ENCODE measurements at regions not wholly inside any gene's neighbourhood (a gene's known extent, or its start where the extent isn't known, plus 50 kb on each side); places are given as distances from the start of the nearest gene placed in this dataset.

DNA sequence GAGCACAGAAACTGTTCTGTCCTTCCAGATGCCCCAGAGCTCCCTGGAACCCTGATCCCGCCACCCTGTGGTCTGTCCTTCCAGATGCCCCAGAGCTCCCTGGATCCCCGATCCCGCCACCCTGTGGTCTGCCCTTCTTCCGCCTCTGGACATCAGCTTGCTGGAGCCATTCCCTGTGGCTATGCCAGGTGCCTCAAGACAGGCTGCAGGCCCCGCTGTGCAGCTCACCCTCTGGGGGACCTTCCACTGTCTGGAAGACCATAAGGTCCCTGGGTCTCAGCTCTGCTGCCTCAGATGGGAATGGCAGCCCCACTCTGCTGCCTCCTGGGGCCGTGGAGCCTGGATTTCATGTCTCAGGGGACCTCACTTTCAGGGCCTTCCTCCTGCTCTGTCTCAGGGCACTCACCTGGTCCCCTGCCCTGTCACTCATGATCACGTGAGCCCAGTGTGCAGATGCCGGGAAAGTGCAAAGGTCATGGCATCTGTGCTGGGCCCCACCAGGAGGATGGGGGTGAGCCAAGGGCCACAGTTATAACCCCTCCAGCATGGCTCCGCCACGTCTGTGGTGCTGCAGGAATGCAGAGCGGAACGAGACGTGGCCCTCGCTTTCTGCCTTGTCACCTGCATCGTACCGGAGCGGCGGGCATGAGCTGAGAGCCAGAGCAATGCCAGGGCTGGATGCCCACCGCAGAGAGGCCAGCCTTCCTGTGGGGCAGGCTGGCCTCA is 1520.7 kb downstream of the BRD1 start:
- Histone ChIP-seq H3K9ac (ENCODE audit: low read depth in 1 of 2, low read length in 2 of 2) (no peak overlapping the region), H3K4me1 (ENCODE audit: control insufficient read depth in 2 of 2, insufficient read depth in 2 of 2, low read length in 2 of 2) (no peaks in the 10 kb centered on the region), H3K9me3 (ENCODE audit: control insufficient read depth in 2 of 2, low read length in 2 of 2) (no peaks in the 10 kb centered on the region), H3K27ac (ENCODE audit: low read depth in 2 of 2, low read length in 2 of 2) (no peak overlapping the region), H3K4me3 (ENCODE audit: low read length in 2 of 2) (no peak overlapping the region), H3K27me3 (ENCODE audit: control insufficient read depth in 2 of 2, insufficient read depth in 2 of 2, low read length in 2 of 2) (no peaks in the 10 kb centered on the region), H3K36me3 (ENCODE audit: control insufficient read depth in 2 of 2, insufficient read depth in 2 of 2, low read length in 2 of 2) (no peaks in the 10 kb centered on the region)

DNA sequence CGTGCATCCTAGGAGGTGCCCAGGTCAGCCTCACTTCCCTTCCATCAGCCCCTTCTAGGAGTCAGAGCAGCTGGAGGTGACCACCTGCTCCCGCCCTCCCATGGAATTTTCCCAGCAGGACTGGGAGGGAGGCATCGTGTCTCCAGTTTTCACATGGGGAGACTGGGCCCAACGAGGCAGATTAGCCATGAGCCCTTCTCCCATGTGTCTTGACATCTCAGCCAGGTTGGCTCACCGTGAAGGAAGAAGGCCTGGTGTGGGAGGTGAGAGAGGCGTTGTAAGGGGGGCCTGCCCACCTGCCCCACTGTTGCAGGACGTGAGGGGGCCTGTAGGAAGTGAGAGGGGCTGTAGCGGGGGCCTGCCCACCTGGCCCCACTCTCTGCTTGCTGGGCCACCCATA is 1521.4 kb downstream of the BRD1 start:
- Histone ChIP-seq H3K27me3 (ENCODE audit: control insufficient read depth in 2 of 2, insufficient read depth in 2 of 2, low read length in 2 of 2) (no peaks in the 10 kb centered on the region), H3K4me3 (ENCODE audit: low read length in 2 of 2) (no peak overlapping the region), H3K36me3 (ENCODE audit: control insufficient read depth in 2 of 2, insufficient read depth in 2 of 2, low read length in 2 of 2) (no peaks in the 10 kb centered on the region), H3K9me3 (ENCODE audit: control insufficient read depth in 2 of 2, low read length in 2 of 2) (no peaks in the 10 kb centered on the region), H3K9ac (ENCODE audit: low read depth in 1 of 2, low read length in 2 of 2) (no peak overlapping the region), H3K4me1 (ENCODE audit: control insufficient read depth in 2 of 2, insufficient read depth in 2 of 2, low read length in 2 of 2) (no peaks in the 10 kb centered on the region), H3K27ac (ENCODE audit: low read depth in 2 of 2, low read length in 2 of 2) (no peak overlapping the region)

- Histone ChIP-seq H3K4me3 (ENCODE audit: low read length in 2 of 2) (no peak overlapping the region), H3K27me3 (ENCODE audit: control insufficient read depth in 2 of 2, insufficient read depth in 2 of 2, low read length in 2 of 2) (no peaks in the 10 kb centered on the region), H3K4me1 (ENCODE audit: control insufficient read depth in 2 of 2, insufficient read depth in 2 of 2, low read length in 2 of 2) (no peaks in the 10 kb centered on the region), H3K27ac (ENCODE audit: low read depth in 2 of 2, low read length in 2 of 2) (no peak overlapping the region), H3K9ac (ENCODE audit: low read depth in 1 of 2, low read length in 2 of 2) (no peak overlapping the region), H3K36me3 (ENCODE audit: control insufficient read depth in 2 of 2, insufficient read depth in 2 of 2, low read length in 2 of 2) (no peaks in the 10 kb centered on the region), H3K9me3 (ENCODE audit: control insufficient read depth in 2 of 2, low read length in 2 of 2) (no peaks in the 10 kb centered on the region)
Measured at GRCh38 chr22:48305726-48306235, 1521.9 kb downstream of the BRD1 start.

DNA sequence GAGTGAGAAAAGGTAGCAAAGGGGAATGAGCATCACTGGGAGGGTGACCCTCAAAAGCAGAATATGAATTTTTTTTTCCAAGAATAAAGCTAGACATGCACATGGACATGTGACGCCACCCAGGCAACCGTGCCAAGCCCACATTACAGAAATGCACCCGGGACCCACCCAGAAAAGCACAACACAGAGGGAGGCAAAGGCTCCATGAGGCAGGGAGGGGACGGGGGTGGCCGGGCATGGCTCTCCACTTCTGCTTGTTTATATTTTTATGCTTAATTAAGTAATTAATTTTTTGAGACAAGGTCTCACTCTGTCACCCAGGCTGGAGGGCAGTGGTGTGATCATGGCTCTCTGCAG is 1524.3 kb downstream of the BRD1 start:
- no peaks in the 10 kb centered on the region for H3K4me1 ChIP-seq (ENCODE audit: control insufficient read depth in 2 of 2, insufficient read depth in 2 of 2, low read length in 2 of 2)
- H3K9me3 ChIP-seq (ENCODE audit: control insufficient read depth in 2 of 2, low read length in 2 of 2), result no peaks in the 10 kb centered on the region
- H3K9ac ChIP-seq (ENCODE audit: low read depth in 1 of 2, low read length in 2 of 2), result no peak overlapping the region
- no peaks in the 10 kb centered on the region for H3K27me3 ChIP-seq (ENCODE audit: control insufficient read depth in 2 of 2, insufficient read depth in 2 of 2, low read length in 2 of 2)
- H3K36me3 ChIP-seq (ENCODE audit: control insufficient read depth in 2 of 2, insufficient read depth in 2 of 2, low read length in 2 of 2), result no peaks in the 10 kb centered on the region
- H3K4me3 ChIP-seq (ENCODE audit: low read length in 2 of 2), result no peak overlapping the region
- H3K27ac ChIP-seq (ENCODE audit: low read depth in 2 of 2, low read length in 2 of 2), result no peak overlapping the region

DNA sequence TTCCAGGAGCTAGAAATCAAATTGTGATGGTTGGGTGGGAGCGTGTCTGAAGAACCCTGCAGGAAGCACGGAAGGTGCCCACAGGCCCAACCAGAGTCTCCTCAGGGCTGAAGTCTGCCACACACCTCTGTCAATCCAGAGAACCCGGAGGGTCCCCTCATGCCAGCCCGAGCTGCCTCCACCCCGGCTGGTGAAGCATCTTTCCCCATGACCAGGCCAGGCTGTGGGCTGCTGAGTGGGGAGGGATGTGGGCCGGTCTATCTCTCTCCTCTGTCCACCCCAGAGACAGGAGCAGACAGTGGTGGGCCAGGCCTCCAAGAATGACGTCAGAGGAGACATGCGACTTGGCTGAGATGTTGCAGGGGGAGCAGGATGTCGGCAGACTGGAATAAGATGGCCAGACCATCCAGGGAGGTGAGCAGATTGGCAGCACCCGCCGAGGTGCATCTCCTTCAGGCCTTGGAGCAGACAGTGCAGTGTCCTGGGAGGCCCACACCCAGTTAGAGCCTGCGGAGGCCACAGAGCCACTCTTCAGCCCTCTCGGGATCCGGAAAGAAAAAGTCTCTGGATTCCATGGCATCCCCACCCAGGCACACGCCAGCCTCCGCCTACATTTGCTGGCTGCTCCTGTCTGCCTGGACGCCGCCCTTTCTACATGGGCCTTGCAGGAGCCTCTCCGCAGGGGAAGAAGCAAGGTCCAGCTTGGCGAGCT is 1524.9 kb downstream of the BRD1 start:
- Histone ChIP-seq H3K4me3 (ENCODE audit: low read length in 2 of 2) (no peak overlapping the region), H3K4me1 (ENCODE audit: control insufficient read depth in 2 of 2, insufficient read depth in 2 of 2, low read length in 2 of 2) (no peaks in the 10 kb centered on the region), H3K27ac (ENCODE audit: low read depth in 2 of 2, low read length in 2 of 2) (no peak overlapping the region), H3K9me3 (ENCODE audit: control insufficient read depth in 2 of 2, low read length in 2 of 2) (no peaks in the 10 kb centered on the region), H3K9ac (ENCODE audit: low read depth in 1 of 2, low read length in 2 of 2) (no peak overlapping the region), H3K27me3 (ENCODE audit: control insufficient read depth in 2 of 2, insufficient read depth in 2 of 2, low read length in 2 of 2) (no peaks in the 10 kb centered on the region), H3K36me3 (ENCODE audit: control insufficient read depth in 2 of 2, insufficient read depth in 2 of 2, low read length in 2 of 2) (no peaks in the 10 kb centered on the region)

DNA sequence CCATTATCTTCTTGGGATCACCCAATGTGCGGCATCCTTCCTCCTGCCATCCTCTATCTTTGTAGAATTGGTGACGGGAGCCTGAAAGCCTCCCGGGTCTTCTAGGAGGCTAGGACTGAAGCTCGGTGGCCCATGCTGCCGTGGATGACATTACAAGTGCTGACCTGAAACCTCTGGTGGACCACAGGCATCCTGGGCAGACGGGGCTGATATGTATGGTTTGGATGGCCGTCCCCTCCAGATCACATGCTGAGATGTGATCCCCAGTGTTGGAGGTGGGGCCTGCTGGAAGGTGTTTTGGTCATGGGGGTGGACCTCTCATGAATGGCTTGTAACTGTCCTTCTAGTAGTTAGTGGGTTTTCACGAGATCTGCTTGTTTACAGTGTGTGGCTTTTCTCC is 1525.8 kb downstream of the BRD1 start:
- no peaks in the 10 kb centered on the region for H3K36me3 ChIP-seq (ENCODE audit: control insufficient read depth in 2 of 2, insufficient read depth in 2 of 2, low read length in 2 of 2)
- no peak overlapping the region for H3K27ac ChIP-seq (ENCODE audit: low read depth in 2 of 2, low read length in 2 of 2)
- no peaks in the 10 kb centered on the region for H3K9me3 ChIP-seq (ENCODE audit: control insufficient read depth in 2 of 2, low read length in 2 of 2)
- no peaks in the 10 kb centered on the region for H3K4me1 ChIP-seq (ENCODE audit: control insufficient read depth in 2 of 2, insufficient read depth in 2 of 2, low read length in 2 of 2)
- H3K4me3 ChIP-seq (ENCODE audit: low read length in 2 of 2), result no peak overlapping the region
- H3K27me3 ChIP-seq (ENCODE audit: control insufficient read depth in 2 of 2, insufficient read depth in 2 of 2, low read length in 2 of 2), result no peaks in the 10 kb centered on the region
- no peak overlapping the region for H3K9ac ChIP-seq (ENCODE audit: low read depth in 1 of 2, low read length in 2 of 2)

DNA sequence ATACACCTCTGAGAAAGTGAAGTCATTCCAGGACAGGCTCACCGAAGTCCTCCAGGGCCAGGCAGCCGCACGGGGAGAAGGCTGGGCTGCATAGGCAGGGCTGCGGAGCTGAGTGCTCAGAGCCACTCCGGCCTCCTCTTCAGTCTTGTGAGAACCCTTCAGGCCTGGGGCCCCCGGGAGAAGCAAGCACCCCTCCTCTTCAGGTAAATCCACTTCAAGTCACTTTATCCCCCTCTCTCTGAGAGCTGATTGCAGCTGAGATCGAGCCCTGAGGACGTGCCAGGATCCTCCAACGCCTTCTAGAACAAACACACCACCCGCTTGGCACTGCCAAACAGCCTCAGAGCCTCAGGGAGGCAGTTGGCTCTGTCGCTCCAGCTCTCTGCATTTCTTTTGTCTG is 1526.3 kb downstream of the BRD1 start:
- H3K36me3 ChIP-seq (ENCODE audit: control insufficient read depth in 2 of 2, insufficient read depth in 2 of 2, low read length in 2 of 2), result no peaks in the 10 kb centered on the region
- H3K4me1 ChIP-seq (ENCODE audit: control insufficient read depth in 2 of 2, insufficient read depth in 2 of 2, low read length in 2 of 2), result no peaks in the 10 kb centered on the region
- no peak overlapping the region for H3K9ac ChIP-seq (ENCODE audit: low read depth in 1 of 2, low read length in 2 of 2)
- no peak overlapping the region for H3K4me3 ChIP-seq (ENCODE audit: low read length in 2 of 2)
- no peaks in the 10 kb centered on the region for H3K27me3 ChIP-seq (ENCODE audit: control insufficient read depth in 2 of 2, insufficient read depth in 2 of 2, low read length in 2 of 2)
- no peak overlapping the region for H3K27ac ChIP-seq (ENCODE audit: low read depth in 2 of 2, low read length in 2 of 2)
- no peaks in the 10 kb centered on the region for H3K9me3 ChIP-seq (ENCODE audit: control insufficient read depth in 2 of 2, low read length in 2 of 2)

- Histone ChIP-seq H3K4me3 (ENCODE audit: low read length in 2 of 2) (no peak overlapping the region), H3K27ac (ENCODE audit: low read depth in 2 of 2, low read length in 2 of 2) (no peak overlapping the region), H3K4me1 (ENCODE audit: control insufficient read depth in 2 of 2, insufficient read depth in 2 of 2, low read length in 2 of 2) (no peaks in the 10 kb centered on the region), H3K27me3 (ENCODE audit: control insufficient read depth in 2 of 2, insufficient read depth in 2 of 2, low read length in 2 of 2) (no peaks in the 10 kb centered on the region), H3K36me3 (ENCODE audit: control insufficient read depth in 2 of 2, insufficient read depth in 2 of 2, low read length in 2 of 2) (no peaks in the 10 kb centered on the region), H3K9ac (ENCODE audit: low read depth in 1 of 2, low read length in 2 of 2) (no peak overlapping the region), H3K9me3 (ENCODE audit: control insufficient read depth in 2 of 2, low read length in 2 of 2) (no peaks in the 10 kb centered on the region)
Measured at GRCh38 chr22:48300877-48301276, 1526.8 kb downstream of the BRD1 start.

GRCh38 chr22:48299801-48300200 is 1527.9 kb downstream of the BRD1 start:
- H3K9me3 ChIP-seq (ENCODE audit: control insufficient read depth in 2 of 2, low read length in 2 of 2), result no peaks in the 10 kb centered on the region
- no peak overlapping the region for H3K4me3 ChIP-seq (ENCODE audit: low read length in 2 of 2)
- H3K27ac ChIP-seq (ENCODE audit: low read depth in 2 of 2, low read length in 2 of 2), result no peak overlapping the region
- no peaks in the 10 kb centered on the region for H3K4me1 ChIP-seq (ENCODE audit: control insufficient read depth in 2 of 2, insufficient read depth in 2 of 2, low read length in 2 of 2)
- no peak overlapping the region for H3K9ac ChIP-seq (ENCODE audit: low read depth in 1 of 2, low read length in 2 of 2)
- H3K27me3 ChIP-seq (ENCODE audit: control insufficient read depth in 2 of 2, insufficient read depth in 2 of 2, low read length in 2 of 2), result no peaks in the 10 kb centered on the region
- H3K36me3 ChIP-seq (ENCODE audit: control insufficient read depth in 2 of 2, insufficient read depth in 2 of 2, low read length in 2 of 2), result no peaks in the 10 kb centered on the region

- no peak overlapping the region for H3K9ac ChIP-seq (ENCODE audit: low read depth in 1 of 2, low read length in 2 of 2)
- H3K27me3 ChIP-seq (ENCODE audit: control insufficient read depth in 2 of 2, insufficient read depth in 2 of 2, low read length in 2 of 2), result no peaks in the 10 kb centered on the region
- H3K27ac ChIP-seq (ENCODE audit: low read depth in 2 of 2, low read length in 2 of 2), result no peak overlapping the region
- H3K9me3 ChIP-seq (ENCODE audit: control insufficient read depth in 2 of 2, low read length in 2 of 2), result no peaks in the 10 kb centered on the region
- H3K4me1 ChIP-seq (ENCODE audit: control insufficient read depth in 2 of 2, insufficient read depth in 2 of 2, low read length in 2 of 2), result no peaks in the 10 kb centered on the region
- no peaks in the 10 kb centered on the region for H3K36me3 ChIP-seq (ENCODE audit: control insufficient read depth in 2 of 2, insufficient read depth in 2 of 2, low read length in 2 of 2)
- no peak overlapping the region for H3K4me3 ChIP-seq (ENCODE audit: low read length in 2 of 2)
Measured at GRCh38 chr22:48299124-48299523, 1528.5 kb downstream of the BRD1 start.
